Panc1 (cell line): ENCODE measurements at regions not wholly inside any gene's neighbourhood (a gene's known extent, or its start where the extent isn't known, plus 50 kb on each side); places are given as distances from the start of the nearest gene placed in this dataset.

Experiments
- ATAC-seq: fragments of 200-7000 bp; cut with Tn5 transposase; 2 replicates; pipeline ENCODE4 v1.9.1; 2020; ENCODE audit warnings: mild to moderate bottlenecking, moderate library complexity
- BruUV-seq: library from RNA; stranded (reverse); fragments of 400-500 nt; replicated peaks from 2 replicates; lab custom pipeline; 2021; lab: Mats Ljungman, UMichigan
- CTCF ChIA-PET: fragments of 300-600 bp; sonication (Branson Sonifier 250); formaldehyde crosslinking; loops from one replicate; lab custom pipeline; 2022; ENCODE audit warnings: antibody characterized with exemption; lab: Charles Lee
- POLR2A ChIA-PET: fragments of 300-600 bp; sonication (Branson Sonifier 250); formaldehyde crosslinking; loops from one replicate; lab custom pipeline; 2022; ENCODE audit warnings: antibody characterized with exemption; lab: Charles Lee
- DNase-seq: peaks from one replicate; pipeline ENCODE4 v3.0.0-alpha.2; 2010; ENCODE audit warnings: low read depth, low spot score
- H3K27ac ChIP-seq: 2 replicates; pipeline ENCODE4 v1.5.1; 2011; ENCODE audit warnings: mild to moderate bottlenecking, low read length, inconsistent platforms
- H3K27me3 ChIP-seq: fragments of 200-500 bp; sonication (Bioruptor generic); 2 replicates; pipeline ENCODE4 v1.6.0; 2014; ENCODE audit warnings: low read length, inconsistent platforms; ENCODE audit not compliant: control insufficient read depth, insufficient read depth
- H3K36me3 ChIP-seq: fragments of 200-500 bp; sonication (Bioruptor generic); 2 replicates; pipeline ENCODE4 v1.5.1; 2014; ENCODE audit warnings: inconsistent platforms, mild to moderate bottlenecking, low read length, moderate library complexity; ENCODE audit not compliant: control insufficient read depth, insufficient read depth
- H3K4me1 ChIP-seq: 2 replicates; pipeline ENCODE4 v1.5.1; 2011; ENCODE audit warnings: inconsistent platforms, mild to moderate bottlenecking, low read length, moderate library complexity; ENCODE audit not compliant: control insufficient read depth, insufficient read depth
- H3K4me3 ChIP-seq, 2 experiments: 2 replicates each; pipeline ENCODE4 v1.5.1; 2011 to 2012; ENCODE audit warnings: low read depth in 2 of 2, low read length in 2 of 2, mild to moderate bottlenecking in 2 of 2, inconsistent platforms in 1 of 2, moderate library complexity in 1 of 2
- H3K9me3 ChIP-seq: fragments of 200-500 bp; sonication (Bioruptor generic); 2 replicates; pipeline ENCODE4 v1.5.1; 2014; ENCODE audit warnings: low read depth, mild to moderate bottlenecking, inconsistent platforms, low read length, moderate library complexity; ENCODE audit not compliant: control insufficient read depth, insufficient read depth
- CTCF ChIP-seq: fragments of 450-650 bp; IDR thresholded peaks from 2 replicates; pipeline ENCODE4 v1.5.1; 2017; ENCODE audit warnings: mild to moderate bottlenecking
- POLR2AphosphoS5 ChIP-seq: IDR thresholded peaks from 2 replicates; pipeline ENCODE4 v1.6.1; 2012; ENCODE audit warnings: mild to moderate bottlenecking, low read depth, low read length, moderate library complexity
- REST ChIP-seq, 2 experiments: IDR thresholded peaks; 2 replicates each; pipeline ENCODE4 v1.6.1; 2011 to 2012; ENCODE audit warnings: low read depth in 2 of 2, control low read depth in 1 of 2, low read length in 1 of 2, mild to moderate bottlenecking in 1 of 2, moderate library complexity in 1 of 2; ENCODE audit not compliant: insufficient read depth in 1 of 2
- SIN3A ChIP-seq: IDR thresholded peaks from 2 replicates; pipeline ENCODE4 v1.6.1; 2012; ENCODE audit warnings: low read depth, mild to moderate bottlenecking, low read length, moderate library complexity, borderline replicate concordance; ENCODE audit not compliant: insufficient read depth
- TCF7L2 ChIP-seq: IDR thresholded peaks from 2 replicates; pipeline ENCODE4 v1.6.1; 2011; ENCODE audit warnings: mild to moderate bottlenecking, low read depth, low read length, inconsistent platforms
- in situ Hi-C: cut with HindIII; loops from 2 replicates; pipeline ENCODE4 v1.10.0; 2016; ENCODE audit warnings: low sequenced_read_pairs, low pct_unique_long_range_greater_than_20kb
- intact Hi-C: fragments of 100-400 bp; cut with micrococcal nuclease; formaldehyde crosslinking; loops from one replicate; pipeline ENCODE4 v1.10.0; 2022; ENCODE audit not compliant: unreplicated experiment

- DNase-seq (no peak), ATAC-seq (no peak)
- Histone ChIP-seq H3K4me1 (no peaks in the 10 kb centered on the region), H3K27ac (no peak overlapping the region), H3K36me3 (no peaks in the 10 kb centered on the region), H3K9me3 (peaks cover 16% of the 10 kb centered on the region), H3K27me3 (no peaks in the 10 kb centered on the region), H3K4me3 (no peak overlapping the region)
- intact Hi-C loops = no loop called here
- TF ChIP-seq SIN3A = no peak
- TF ChIP-seq REST (IDR thresholded peaks at IDR 0.05; ENCODE audit: insufficient read depth in 1 of 2, low read depth in 2 of 2, low read length in 1 of 2) = no peak
- TF ChIP-seq CTCF = no peak
- no peak for TF ChIP-seq POLR2AphosphoS5
- no peak for TF ChIP-seq TCF7L2
- ChIA-PET POLR2A (no interaction called here), CTCF (no interaction called here)
- in situ Hi-C loops = no loop called here
- BruUV-seq = no TSS peak
These were observed 54.9 kb upstream of the SP4 start for GRCh38 chr7:21373031-21373430.

- H3K36me3 ChIP-seq = no peaks in the 10 kb centered on the region
- no peaks in the 10 kb centered on the region for H3K27me3 ChIP-seq
- in situ Hi-C loops = no loop called here
- peaks cover 16% of the 10 kb centered on the region for H3K9me3 ChIP-seq
- intact Hi-C loops = no loop called here
- no peaks in the 10 kb centered on the region for H3K4me1 ChIP-seq
- DNase-seq (no peak), ATAC-seq (no peak)
- no TSS peak for BruUV-seq
- TF ChIP-seq SIN3A (no peak), REST (IDR thresholded peaks at IDR 0.05; ENCODE audit: insufficient read depth in 1 of 2, low read depth in 2 of 2, low read length in 1 of 2) (no peak), POLR2AphosphoS5 (no peak), TCF7L2 (no peak), CTCF (no peak)
- no peak overlapping the region for H3K27ac ChIP-seq
- ChIA-PET CTCF (no interaction called here), POLR2A (no interaction called here)
- no peak overlapping the region for H3K4me3 ChIP-seq
These were observed 53.7 kb upstream of the SP4 start for GRCh38 chr7:21374134-21374533.
